ENCODE measurements at regions not wholly inside any gene's neighbourhood (a gene's known extent, or its start where the extent isn't known, plus 50 kb on each side); places are given as distances from the start of the nearest gene placed in this dataset.

DNA sequence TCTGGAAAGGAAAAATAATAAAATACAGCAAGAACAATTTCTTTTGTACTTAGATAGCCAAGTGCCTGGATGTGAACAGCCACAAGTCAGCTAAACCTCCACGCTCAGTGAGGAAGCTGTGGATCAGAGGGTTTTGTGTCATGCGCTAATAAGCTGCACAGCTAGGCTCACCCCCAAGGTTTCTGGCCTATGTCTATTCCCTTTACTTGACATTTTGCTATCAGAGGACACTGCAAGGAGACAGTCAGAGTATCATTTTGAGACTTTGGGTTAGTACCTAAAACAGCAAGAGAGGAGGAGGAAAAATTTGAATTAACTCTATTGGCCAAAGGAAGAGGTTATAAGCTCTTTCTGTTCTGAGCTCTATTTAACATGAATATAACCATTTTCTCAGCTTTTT lies 139.3 kb downstream of the KCNJ2 start:
- no peak overlapping the region for H3K14ac ChIP-seq (replicated peaks; ENCODE audit: low read depth, low read length)
- H4K91ac ChIP-seq (ENCODE audit: insufficient read depth, low read depth, low read length), result no peak overlapping the region
- H3K9ac ChIP-seq (ENCODE audit: low read depth, low read length), result no peak overlapping the region
- no peak overlapping the region for H2BK120ac ChIP-seq (ENCODE audit: low read depth, low read length)
- intact Hi-C loops (cut with micrococcal nuclease) (no loop called here), in situ Hi-C loops (cut with MboI; ENCODE audit: low sequenced_read_pairs) (no loop called here), dilution Hi-C loops (cut with HindIII; ENCODE audit: low sequenced_read_pairs, unreplicated experiment) (no loop called here)
- no peak overlapping the region for H3K23ac ChIP-seq (ENCODE audit: low read depth, low read length)
- no peak overlapping the region for H3K4ac ChIP-seq (ENCODE audit: low read depth, low read length)
- no peak overlapping the region for H3K18ac ChIP-seq (ENCODE audit: low read depth, low read length)
- no TSS peak for BruUV-seq (replicated peaks)
- no peak overlapping the region for H2BK5ac ChIP-seq (ENCODE audit: low read depth, low read length, poor library complexity, severe bottlenecking)
- no peaks in the 10 kb centered on the region for H3K79me1 ChIP-seq (ENCODE audit: low read depth in 1 of 2, low read length in 2 of 2)
- H2AK5ac ChIP-seq (ENCODE audit: low read depth, low read length), result no peak overlapping the region
- no peak overlapping the region for H4K5ac ChIP-seq (ENCODE audit: low read depth, low read length)
- no peaks in the 10 kb centered on the region for H3K36me3 ChIP-seq (ENCODE audit: control insufficient read depth, insufficient read depth, low read length)
- no peaks in the 10 kb centered on the region for H4K20me1 ChIP-seq (ENCODE audit: insufficient read depth, low read length)
- H2AFZ ChIP-seq (replicated peaks; ENCODE audit: low read length, poor library complexity), result no peak overlapping the region
- ATAC-seq (ENCODE audit: low read depth) (no peak), DNase-seq (no peak)
- WGBS, 2 experiments (ENCODE audit: extremely low coverage in 2 of 2, insufficient read length in 1 of 2), result no CpG with 5 or more reads among the region's 2 CpGs
- POLR2A ChIA-PET (ENCODE audit: unreplicated experiment), result no interaction called here
- H2BK15ac ChIP-seq (ENCODE audit: low read depth, low read length), result no peak overlapping the region
- TF ChIP-seq MAFK (IDR thresholded peaks at IDR 0.05; ENCODE audit: low read depth, low read length), result no peak
- no peak for TF ChIP-seq BHLHE40 (IDR thresholded peaks at IDR 0.05; ENCODE audit: low read depth, low read length)
- TF ChIP-seq RFX5 (IDR thresholded peaks at IDR 0.05; ENCODE audit: low read depth, low read length), result no peak
- no peak for TF ChIP-seq FOS (IDR thresholded peaks at IDR 0.05; ENCODE audit: low read depth, low read length)
- TF ChIP-seq, protein P1, sequence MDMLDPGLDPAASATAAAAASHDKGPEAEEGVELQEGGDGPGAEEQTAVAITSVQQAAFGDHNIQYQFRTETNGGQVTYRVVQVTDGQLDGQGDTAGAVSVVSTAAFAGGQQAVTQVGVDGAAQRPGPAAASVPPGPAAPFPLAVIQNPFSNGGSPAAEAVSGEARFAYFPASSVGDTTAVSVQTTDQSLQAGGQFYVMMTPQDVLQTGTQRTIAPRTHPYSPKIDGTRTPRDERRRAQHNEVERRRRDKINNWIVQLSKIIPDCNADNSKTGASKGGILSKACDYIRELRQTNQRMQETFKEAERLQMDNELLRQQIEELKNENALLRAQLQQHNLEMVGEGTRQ (IDR thresholded peaks at IDR 0.05; ENCODE audit: low read depth, low read length), result no peak
- TF ChIP-seq CHD1 (IDR thresholded peaks at IDR 0.05; ENCODE audit: low read depth, low read length), result no peak
- TF ChIP-seq, protein P2, sequence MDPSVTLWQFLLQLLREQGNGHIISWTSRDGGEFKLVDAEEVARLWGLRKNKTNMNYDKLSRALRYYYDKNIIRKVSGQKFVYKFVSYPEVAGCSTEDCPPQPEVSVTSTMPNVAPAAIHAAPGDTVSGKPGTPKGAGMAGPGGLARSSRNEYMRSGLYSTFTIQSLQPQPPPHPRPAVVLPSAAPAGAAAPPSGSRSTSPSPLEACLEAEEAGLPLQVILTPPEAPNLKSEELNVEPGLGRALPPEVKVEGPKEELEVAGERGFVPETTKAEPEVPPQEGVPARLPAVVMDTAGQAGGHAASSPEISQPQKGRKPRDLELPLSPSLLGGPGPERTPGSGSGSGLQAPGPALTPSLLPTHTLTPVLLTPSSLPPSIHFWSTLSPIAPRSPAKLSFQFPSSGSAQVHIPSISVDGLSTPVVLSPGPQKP (IDR thresholded peaks at IDR 0.05; ENCODE audit: borderline replicate concordance, low read depth, low read length), result no peak
- TF ChIP-seq SMC3 (IDR thresholded peaks at IDR 0.05; ENCODE audit: low read depth, low read length), result no peak
- TF ChIP-seq RCOR1 (IDR thresholded peaks at IDR 0.05; ENCODE audit: insufficient replicate concordance, low read length), result no peak
- TF ChIP-seq MAZ (IDR thresholded peaks at IDR 0.05; ENCODE audit: borderline replicate concordance, low read depth, low read length), result no peak
- no peak for TF ChIP-seq POLR2A (IDR thresholded peaks at IDR 0.05; ENCODE audit: low read depth, low read length)
- no peak for TF ChIP-seq NFE2L2 (IDR thresholded peaks at IDR 0.05; ENCODE audit: low read depth, low read length)
- no peak for TF ChIP-seq MXI1 (IDR thresholded peaks at IDR 0.05; ENCODE audit: borderline replicate concordance, low read depth, low read length)
- TF ChIP-seq CEBPB (IDR thresholded peaks at IDR 0.05; ENCODE audit: low read depth, low read length), result no peak
- TF ChIP-seq RAD21 (IDR thresholded peaks at IDR 0.05; ENCODE audit: low read length), result no peak
- TF ChIP-seq, protein P3, sequence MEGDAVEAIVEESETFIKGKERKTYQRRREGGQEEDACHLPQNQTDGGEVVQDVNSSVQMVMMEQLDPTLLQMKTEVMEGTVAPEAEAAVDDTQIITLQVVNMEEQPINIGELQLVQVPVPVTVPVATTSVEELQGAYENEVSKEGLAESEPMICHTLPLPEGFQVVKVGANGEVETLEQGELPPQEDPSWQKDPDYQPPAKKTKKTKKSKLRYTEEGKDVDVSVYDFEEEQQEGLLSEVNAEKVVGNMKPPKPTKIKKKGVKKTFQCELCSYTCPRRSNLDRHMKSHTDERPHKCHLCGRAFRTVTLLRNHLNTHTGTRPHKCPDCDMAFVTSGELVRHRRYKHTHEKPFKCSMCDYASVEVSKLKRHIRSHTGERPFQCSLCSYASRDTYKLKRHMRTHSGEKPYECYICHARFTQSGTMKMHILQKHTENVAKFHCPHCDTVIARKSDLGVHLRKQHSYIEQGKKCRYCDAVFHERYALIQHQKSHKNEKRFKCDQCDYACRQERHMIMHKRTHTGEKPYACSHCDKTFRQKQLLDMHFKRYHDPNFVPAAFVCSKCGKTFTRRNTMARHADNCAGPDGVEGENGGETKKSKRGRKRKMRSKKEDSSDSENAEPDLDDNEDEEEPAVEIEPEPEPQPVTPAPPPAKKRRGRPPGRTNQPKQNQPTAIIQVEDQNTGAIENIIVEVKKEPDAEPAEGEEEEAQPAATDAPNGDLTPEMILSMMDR (conservative IDR thresholded peaks at IDR 0.05; ENCODE audit: low read depth, low read length), result no peak
- no peak overlapping the region for H3K27ac ChIP-seq (ENCODE audit: insufficient read depth, low read length)
- CTCF ChIA-PET, result interaction anchor here (0.6 kb wide), 1 partner anchor 742 kb away, joined by 5 read pairs; no protein-coding TSS in a partner anchor
- no peak overlapping the region for H2BK20ac ChIP-seq (ENCODE audit: low read depth, low read length)
- H3K56ac ChIP-seq (ENCODE audit: extremely low read depth, insufficient read depth, low read length), result no peak overlapping the region
- H3K4me3 ChIP-seq (ENCODE audit: insufficient read depth, low read depth, low read length), result no peak overlapping the region
- no peaks in the 10 kb centered on the region for H3K9me3 ChIP-seq (ENCODE audit: control insufficient read depth, insufficient read depth, low read length)
- H2AK9ac ChIP-seq (replicated peaks; ENCODE audit: low read depth, low read length, poor library complexity), result no peak overlapping the region
- no peaks in the 10 kb centered on the region for H3K27me3 ChIP-seq (ENCODE audit: control insufficient read depth, insufficient read depth, low read length)
- H3K4me1 ChIP-seq (ENCODE audit: control insufficient read depth, insufficient read depth, low read length), result peaks cover 8% of the 10 kb centered on the region; the same call in 1 of the 2 replicates
- H3K9me1 ChIP-seq (ENCODE audit: insufficient read depth, low read length), result 0 out of 2 replicates have a peak, but pooled peaks cover 5% of the 10 kb centered on the region
- no peak overlapping the region for H3K4me2 ChIP-seq (ENCODE audit: low read depth, low read length)
- no peak overlapping the region for H4K8ac ChIP-seq (ENCODE audit: low read depth in 2 of 2, low read length in 2 of 2)

Measured in IMR-90 (cell line).